Stimulated activated CD8-positive, alpha-beta memory T cell treated with anti-CD3 and anti-CD28 coated beads, Interleukin-7, amount 100 ng/mL, for 4 hours (primary cell): ENCODE measurements at regions not wholly inside any gene's neighbourhood (a gene's known extent, or its start where the extent isn't known, plus 50 kb on each side); places are given as distances from the start of the nearest gene placed in this dataset.
"Not testable (repeated sequence)": the region's sequence is repeated elsewhere in the genome, so short reads cannot be mapped to it uniquely, and the experiment has no call there.

Experiments used
- DNase-seq, 2 donors: peaks; one replicate each; pipeline ENCODE4 v3.0.0-alpha.2; 2020; ENCODE audit warnings: low read depth in 2 of 2

- no peak for DNase-seq
Observed at GRCh38 chr2:236408090-236408489, 143.9 kb upstream of the ASB18 start.

DNA sequence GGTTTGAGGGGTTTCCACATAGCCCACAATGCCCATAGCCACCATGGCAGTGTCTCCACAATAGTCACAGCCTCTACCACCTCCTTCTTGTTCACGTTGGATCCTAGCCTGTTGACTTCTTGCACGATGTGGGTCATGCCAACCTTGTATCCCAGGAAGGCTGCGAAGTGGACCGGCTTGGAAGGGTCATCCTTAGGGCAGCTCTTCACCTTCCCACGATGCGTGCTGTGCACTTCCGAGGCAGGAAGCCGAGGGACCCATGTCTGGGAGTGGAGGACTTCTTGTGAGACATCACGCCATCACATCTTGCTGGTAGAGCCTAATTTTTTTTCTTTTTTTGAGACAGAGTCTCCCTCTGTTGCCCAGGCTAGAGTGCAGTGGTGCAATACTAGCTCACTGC, 144.6 kb upstream of the ASB18 start:
- no peak for DNase-seq

DNA sequence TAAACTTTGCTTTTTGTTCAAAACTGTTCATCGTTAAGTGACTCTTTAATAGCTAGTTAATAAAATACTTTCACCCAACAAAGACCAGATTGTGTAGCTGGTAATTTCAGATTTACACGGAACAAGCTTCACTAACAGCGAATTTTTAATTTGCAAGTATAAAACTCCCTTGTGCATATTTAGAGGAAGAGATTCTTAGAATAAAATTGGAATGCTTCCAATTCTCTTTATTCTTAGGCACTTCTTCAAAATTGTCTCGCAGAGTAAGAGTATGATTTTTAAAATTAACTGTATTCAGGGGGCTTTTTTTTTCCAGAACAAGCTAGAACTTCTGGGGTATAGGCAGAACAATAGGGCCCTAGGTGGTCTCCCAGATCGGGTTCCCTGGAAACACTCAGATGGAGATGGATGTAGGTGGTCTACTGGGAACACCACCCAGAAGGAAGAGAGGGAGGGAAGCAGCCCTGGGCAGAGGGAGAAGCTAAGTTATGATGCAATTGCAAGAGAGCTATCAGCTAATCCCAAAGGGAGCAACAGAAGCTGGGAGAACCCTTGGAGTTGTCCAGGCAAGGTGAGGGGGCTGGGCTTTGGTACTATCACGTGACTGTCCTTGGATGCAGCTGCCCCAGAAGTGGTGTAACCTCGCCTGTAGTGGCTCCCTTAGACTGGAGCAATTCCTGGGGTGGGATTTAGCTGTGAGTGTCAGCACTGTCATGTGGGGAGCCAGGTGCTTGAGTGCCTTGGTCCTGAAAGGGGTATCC, 151.7 kb upstream of the ASB18 start:
- DNase-seq, result no peak

GRCh38 chr2:236417150-236417549, 152.5 kb upstream of the ACKR3 start:
- DNase-seq, result no peak

DNA sequence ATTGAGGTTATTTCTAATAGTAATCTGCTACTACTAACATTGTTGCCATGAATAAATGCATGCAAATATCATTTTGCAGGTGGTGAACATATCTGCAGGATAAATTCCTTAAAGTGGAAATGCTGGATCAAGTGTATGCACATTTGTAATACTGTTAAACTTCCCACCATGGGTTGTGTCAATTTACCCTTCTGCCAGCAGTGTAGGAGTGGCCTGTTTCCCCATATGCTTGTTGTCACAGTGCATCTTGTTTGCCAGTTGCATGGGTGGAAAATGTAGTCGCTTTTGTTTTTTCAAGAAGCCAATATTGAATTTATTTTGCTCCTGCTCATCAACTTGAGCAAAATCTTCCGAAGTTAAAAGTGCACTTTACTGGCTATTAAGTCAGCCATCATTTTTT, 139.0 kb upstream of the ACKR3 start:
- DNase-seq, result no peak

- DNase-seq, result no peak
Observed at GRCh38 chr2:236434593-236434992, 135.0 kb upstream of the ACKR3 start.

DNA sequence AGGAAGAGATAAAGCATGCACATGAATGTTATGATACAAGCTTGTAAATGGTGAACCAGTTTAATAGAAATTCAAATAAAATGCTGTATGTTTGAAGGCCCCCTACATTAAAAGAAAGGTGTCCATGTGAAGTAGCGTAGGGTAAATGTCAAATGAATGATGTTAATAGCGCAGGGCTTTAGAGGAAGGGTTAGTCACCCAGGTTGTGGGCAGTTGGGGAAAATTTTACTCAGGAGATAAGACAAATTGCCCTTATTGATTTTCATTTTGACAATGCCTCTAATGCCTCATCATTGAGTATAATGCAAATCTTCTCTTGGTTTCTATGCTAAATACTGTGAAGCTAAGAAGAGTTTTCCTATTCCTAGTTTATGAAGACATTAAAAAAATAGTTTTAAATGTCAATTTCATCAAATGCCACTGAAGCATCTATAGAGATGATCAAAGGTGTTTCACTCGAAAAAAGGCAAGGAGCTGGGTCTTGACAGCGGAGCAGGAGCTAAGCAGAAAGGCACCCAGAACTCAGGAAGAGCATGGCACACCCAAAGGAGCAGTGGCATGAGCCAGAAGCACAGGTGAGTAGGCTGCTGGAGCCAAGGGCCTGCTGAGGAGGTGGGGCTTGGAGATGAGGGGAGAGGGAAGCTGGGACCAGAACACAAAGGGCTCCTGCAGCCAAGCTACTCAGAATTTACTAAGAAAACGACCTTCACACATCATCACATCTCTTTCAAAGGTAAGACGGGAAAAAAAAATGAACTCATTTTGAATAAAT, 129.3 kb upstream of the ACKR3 start:
- no peak for DNase-seq

- DNase-seq, result no peak
Observed at GRCh38 chr2:236444187-236444586, 125.4 kb upstream of the ACKR3 start.

- no peak for DNase-seq
Observed at GRCh38 chr2:236445678-236446077, 123.9 kb upstream of the ACKR3 start.

DNA sequence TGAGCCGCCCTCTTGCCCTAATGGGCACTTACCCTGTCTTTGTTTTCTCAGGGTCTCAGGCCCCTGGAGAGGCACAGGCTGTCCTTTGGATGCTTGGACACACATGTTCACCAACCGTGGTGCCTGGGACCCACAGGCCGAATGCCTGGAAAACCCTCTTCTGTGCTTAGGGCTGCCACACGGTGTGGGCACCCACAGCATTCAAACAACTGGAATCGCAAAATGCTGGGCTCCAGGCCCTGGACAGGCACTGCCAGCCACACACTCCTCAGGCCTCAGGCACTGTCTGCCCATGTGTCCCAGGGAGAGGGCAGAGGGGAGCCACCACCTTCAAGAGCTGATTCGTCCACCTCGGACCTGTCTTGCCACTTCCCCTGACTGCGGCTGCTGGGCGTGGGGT, 123.1 kb upstream of the ACKR3 start:
- no peak for DNase-seq

DNA sequence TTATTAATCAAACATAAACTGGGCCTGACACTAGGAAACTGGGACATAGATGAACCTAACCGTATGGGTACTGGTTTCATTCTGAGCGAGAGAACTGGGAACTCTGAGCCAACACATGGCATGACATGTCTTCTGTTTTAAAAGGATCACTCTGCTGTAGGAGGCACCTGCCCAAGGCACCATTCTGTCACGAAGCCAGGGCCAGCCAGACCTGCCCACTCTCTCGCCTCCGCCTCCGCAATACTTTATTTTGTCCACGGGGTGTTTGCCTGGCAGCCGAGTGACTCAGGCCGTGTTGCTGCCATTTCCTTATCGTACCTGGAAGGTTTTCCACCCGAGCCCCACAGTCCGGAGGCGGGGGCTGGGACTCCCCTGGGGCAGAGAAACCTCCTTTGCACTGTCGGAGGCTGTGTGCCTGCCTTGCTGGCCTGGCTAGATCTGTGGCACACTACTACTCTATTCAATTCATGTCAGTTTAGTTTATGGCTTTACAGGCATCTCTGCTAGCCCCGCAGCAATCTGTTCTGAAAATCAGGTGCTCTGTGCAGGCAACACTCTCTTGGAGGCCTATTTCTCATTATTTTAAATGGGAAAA, 120.4 kb upstream of the ACKR3 start:
- no peak for DNase-seq

DNA sequence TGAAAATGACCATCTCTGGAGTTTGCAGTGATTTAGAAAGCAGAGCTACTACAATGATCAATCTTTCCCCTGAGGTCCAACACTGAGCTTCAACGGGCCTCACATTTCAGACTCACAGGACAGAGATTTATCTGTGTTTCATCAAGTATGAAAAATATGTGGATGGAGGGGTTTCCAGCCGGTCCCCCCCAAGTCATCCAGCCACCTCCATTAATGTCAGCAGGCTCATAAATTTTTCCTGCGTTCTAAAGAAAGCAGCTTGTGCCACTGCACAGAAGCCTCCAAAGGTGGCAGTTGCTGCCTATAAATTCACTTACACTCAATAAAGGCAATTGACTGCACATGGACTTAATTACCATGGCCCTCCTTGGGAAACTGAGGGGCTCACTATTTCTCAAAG, 117.4 kb upstream of the ACKR3 start:
- DNase-seq, result no peak

DNA sequence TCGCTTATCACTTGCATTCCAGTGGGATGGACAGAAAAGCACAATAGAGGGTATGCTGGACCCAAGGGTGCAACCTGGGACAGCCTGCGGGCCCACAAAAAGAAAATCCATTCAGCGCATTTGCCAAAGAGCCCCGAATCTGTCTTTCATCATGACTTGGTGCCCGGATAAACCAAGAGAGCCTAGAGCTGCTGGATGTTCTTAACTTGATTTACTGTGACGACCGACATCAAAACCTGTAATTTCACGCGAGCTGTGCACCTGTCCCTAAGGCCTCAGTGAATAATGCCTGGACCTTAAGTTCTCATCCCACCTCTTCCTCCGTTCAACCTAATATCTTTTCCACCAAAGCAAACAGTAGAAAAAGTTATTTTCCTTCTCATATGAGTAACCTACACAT, 115.5 kb upstream of the ACKR3 start:
- no peak for DNase-seq

DNA sequence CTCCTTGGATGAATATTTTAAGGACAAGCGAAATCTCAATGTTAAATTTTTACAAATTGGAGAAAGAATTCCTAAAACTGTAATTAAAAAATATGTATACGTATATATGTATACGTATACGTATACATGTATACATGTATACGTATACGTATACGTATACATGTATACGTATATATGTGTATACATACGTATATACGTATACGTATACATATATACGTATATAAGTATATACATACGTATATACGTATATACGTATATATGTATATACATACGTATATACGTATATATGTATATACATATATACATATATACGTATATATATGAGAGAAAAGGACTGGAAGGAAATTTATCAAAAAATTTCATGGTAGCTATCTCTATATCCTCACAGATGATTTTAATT, 110.2 kb upstream of the ACKR3 start:
- no peak for DNase-seq

DNA sequence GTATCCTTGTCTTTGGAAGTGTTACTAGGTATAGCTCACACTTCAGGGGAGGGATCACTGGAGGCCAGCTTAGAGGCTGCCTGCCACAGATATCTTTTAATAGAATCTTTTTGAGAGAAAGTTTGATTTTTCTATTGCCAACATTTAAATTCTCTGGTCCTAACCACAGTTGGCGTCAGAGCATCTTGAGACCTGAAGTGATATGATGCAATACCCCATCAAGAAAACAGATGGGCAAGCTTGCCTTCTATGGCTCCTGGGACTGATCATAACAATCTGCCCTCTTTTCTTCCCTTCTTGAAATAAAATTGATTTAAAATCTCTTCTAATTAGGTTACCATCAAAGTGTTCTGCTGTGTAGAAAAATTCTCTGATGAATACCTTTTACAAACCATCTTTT, 105.5 kb upstream of the ACKR3 start:
- DNase-seq, result no peak

GRCh38 chr2:236472720-236473495, 96.7 kb upstream of the ACKR3 start:
- no peak for DNase-seq

DNA sequence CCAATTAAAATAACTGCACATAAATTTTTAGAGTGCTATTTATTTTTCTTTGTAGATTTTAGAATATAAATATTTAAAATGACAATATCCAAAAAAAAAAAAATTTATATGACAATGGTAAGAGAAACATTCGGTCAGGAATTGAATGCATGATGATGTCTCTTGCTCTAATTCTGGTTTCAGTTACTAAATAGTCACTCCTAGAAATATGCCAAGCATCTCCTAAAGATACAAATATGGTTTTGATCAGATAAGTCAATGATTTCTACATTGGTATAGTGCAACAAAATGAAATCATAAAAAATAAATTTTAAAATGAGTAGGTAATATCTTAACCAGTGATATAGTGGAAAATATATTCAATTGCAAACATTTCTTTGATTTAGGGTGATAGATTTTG, 95.9 kb upstream of the ACKR3 start:
- DNase-seq, result no peak

DNA sequence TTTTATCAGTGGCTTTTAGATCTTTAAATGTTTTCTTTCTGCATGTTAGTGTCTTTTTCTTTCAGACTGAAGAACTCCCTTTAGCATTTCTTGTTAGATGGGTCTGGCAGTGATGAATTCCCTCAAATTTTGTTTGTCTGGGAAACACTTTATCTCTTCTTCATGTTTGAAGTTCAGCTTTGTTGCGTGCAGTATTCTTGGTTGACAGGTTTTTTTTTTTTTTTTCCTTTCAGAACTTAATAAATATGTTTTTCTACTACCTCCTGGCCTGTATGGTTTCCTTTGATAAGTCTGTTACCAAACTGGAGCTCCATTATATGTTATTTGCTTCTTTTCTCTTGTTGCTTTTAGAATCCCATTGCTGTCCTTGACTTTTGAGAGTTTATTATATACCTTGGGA, 89.8 kb upstream of the ACKR3 start:
- DNase-seq, result no peak

DNA sequence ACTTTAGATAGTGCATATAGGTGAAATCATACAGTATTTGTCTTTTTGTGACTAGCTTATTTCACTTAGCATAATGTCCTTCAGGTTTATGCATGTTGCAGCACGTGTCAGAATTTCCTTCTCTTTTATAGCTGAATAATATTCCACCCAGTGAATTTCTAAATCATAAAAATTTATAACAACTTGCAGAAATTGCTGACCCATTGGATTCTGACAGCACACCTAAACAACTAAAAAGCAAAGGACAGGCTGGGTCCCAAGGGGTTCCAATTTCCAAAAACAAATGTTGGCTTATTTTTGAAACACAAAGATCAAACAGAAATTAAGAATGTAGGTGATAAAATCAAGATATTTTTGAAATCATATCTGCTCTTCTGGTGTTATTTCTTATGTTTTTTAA, 86.5 kb upstream of the ACKR3 start:
- DNase-seq, result no peak

DNA sequence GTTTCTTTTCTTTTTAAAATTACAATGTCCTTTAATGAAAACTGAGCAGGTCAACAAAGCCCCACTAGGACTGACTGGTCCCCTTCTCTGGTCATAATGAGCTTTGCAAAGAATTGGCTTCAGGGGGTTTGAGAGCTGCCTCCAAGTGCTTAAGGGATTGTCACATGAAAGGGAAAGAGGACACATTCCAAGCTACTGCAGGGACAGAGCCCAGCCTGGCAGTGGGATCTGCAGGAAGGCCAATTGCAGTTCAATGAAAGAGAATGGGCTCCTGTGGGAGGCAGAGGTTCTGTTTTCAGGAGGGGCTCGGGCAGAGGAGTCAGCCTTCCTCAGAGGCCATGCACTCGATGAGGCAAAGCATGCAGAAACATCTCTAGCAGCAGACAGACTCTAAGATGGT, 84.1 kb upstream of the ACKR3 start:
- DNase-seq, result no peak

- DNase-seq, result not testable (repeated sequence)
Observed at GRCh38 chr2:236489083-236489482, 80.5 kb upstream of the ACKR3 start.

DNA sequence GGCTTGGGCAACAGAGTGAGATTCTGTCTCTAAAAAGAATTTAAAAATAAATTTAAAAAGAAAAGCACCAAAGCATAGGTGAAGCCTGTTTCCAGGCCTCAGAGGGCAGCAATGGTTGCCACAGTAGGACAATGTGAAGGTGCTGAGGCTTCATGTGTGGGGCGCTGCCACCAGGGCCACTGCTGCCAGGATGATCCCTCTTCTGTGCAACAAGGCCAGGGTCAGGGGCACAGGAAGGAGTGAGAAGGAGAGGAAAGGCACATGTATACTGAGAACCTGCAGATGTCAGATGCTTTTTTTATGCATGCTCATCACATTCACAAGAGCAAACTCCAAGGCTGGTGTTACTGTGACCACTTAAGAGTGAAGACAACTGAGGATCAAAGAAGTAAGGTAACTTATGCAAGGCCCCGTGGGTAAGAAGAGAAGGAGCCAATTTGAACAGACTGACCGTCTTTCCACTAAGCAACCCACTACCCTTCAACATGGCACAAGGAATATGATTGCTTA, 79.7 kb upstream of the ACKR3 start:
- no peak for DNase-seq
